HepG2 (cell line): ENCODE measurements at regions not wholly inside any gene's neighbourhood (a gene's known extent, or its start where the extent isn't known, plus 50 kb on each side); places are given as distances from the start of the nearest gene placed in this dataset.

ENCODE experiments used
- ATAC-seq: fragments of 200-7000 bp; cut with Tn5 transposase; 3 replicates; pipeline ENCODE4 v1.9.1; 2020; ENCODE audit warnings: mild to moderate bottlenecking, moderate library complexity
- BruUV-seq: library from RNA; stranded (reverse); fragments of 400-500 nt; replicated peaks from 2 replicates; lab custom pipeline; 2021; lab: Mats Ljungman, UMichigan
- CTCF ChIA-PET: fragments of 300-600 bp; formaldehyde crosslinking; extraction: SDS; loops from one replicate; lab custom pipeline; 2021; ENCODE audit warnings: low total read pairs, inconsistent platforms, low intra/inter-chr PET ratio; lab: Yijun Ruan, JAX
- POLR2A ChIA-PET: fragments of 350-600 bp; sonication (Branson Sonifier 250); formaldehyde crosslinking; loops from one replicate; lab custom pipeline; 2020; ENCODE audit warnings: antibody characterized with exemption, inconsistent platforms; lab: Yijun Ruan, JAX
- DNase-seq: peaks from one replicate; pipeline ENCODE4 v3.0.0-alpha.2; 2015; ENCODE audit warnings: low spot score
- FAIRE-seq: peaks from 3 replicates; lab custom pipeline; 2011; peaks lifted over from hg19 to GRCh38; lab: Jason Lieb, UNC
- H2AFZ ChIP-seq: one replicate; pipeline ENCODE4 v1.6.1; 2011; ENCODE audit warnings: low read length, inconsistent platforms
- H3K27ac ChIP-seq: fragments of 300-600 bp; 3 replicates; pipeline ENCODE4 v1.8.0; 2011; ENCODE audit warnings: mixed run types, mild to moderate bottlenecking, mixed read lengths, low read length, inconsistent platforms; ENCODE audit not compliant: insufficient read depth; ENCODE audit errors: extremely low read length
- H3K27me3 ChIP-seq, 2 experiments: fragments of 200-600 bp in 1 of 2; 2 replicates in 1 of 2; 3 replicates in 1 of 2; pipeline versions ENCODE4 v1.6.0 to v1.8.0; 2011; ENCODE audit warnings: low read length in 2 of 2, mild to moderate bottlenecking in 2 of 2, moderate library complexity in 2 of 2, inconsistent platforms in 1 of 2; ENCODE audit not compliant: insufficient read depth in 2 of 2, control insufficient read depth in 1 of 2
- H3K36me3 ChIP-seq, 2 experiments: fragments of 200-600 bp in 1 of 2; replicated peaks in 1 of 2; 2 replicates in 1 of 2; 3 replicates in 1 of 2; pipeline versions ENCODE4 v1.5.1 to v1.8.0; 2011; ENCODE audit warnings: low read length in 2 of 2, inconsistent platforms in 1 of 2; ENCODE audit not compliant: insufficient read depth in 2 of 2, control insufficient read depth in 1 of 2
- H3K4me1 ChIP-seq: 2 replicates; pipeline ENCODE4 v1.5.1; 2012; ENCODE audit warnings: low read length, inconsistent platforms; ENCODE audit not compliant: insufficient read depth
- H3K4me2 ChIP-seq: 2 replicates; pipeline ENCODE4 v1.6.0; 2011; ENCODE audit warnings: low read depth, low read length, inconsistent platforms
- H3K4me3 ChIP-seq, 3 experiments: fragments of 200-600 bp in 1 of 3; sonication (generic), shearing (Covaris generic) in 1 of 3; replicated peaks in 1 of 3; 2 replicates each; pipeline ENCODE4 v1.5.1; 2011 to 2016; ENCODE audit warnings: low read length in 3 of 3, inconsistent platforms in 2 of 3, low read depth in 2 of 3, mild to moderate bottlenecking in 2 of 3, control low read depth in 1 of 3, mixed read lengths in 1 of 3; ENCODE audit not compliant: insufficient read depth in 1 of 3
- H3K79me2 ChIP-seq: one replicate; pipeline ENCODE4 v1.6.1; 2011; ENCODE audit warnings: low read length, inconsistent platforms; ENCODE audit not compliant: insufficient read depth
- H3K9ac ChIP-seq: 2 replicates; pipeline ENCODE4 v1.6.0; 2011; ENCODE audit warnings: mild to moderate bottlenecking, low read depth, low read length, inconsistent platforms; ENCODE audit not compliant: insufficient read depth
- H3K9me3 ChIP-seq: 2 replicates; pipeline ENCODE4 v1.5.1; 2012; ENCODE audit warnings: mild to moderate bottlenecking, low read length
- H4K20me1 ChIP-seq: 2 replicates; pipeline ENCODE4 v1.6.0; 2011; ENCODE audit warnings: inconsistent platforms, mild to moderate bottlenecking, low read length, moderate library complexity; ENCODE audit not compliant: insufficient read depth
- CAMTA2 ChIP-seq: sonication (generic); formaldehyde crosslinking; IDR thresholded peaks from 2 replicates; pipeline ENCODE4 v1.4.0; 2020; ENCODE audit warnings: mild to moderate bottlenecking, missing genetic modification reagents, borderline replicate concordance
- HDAC6 ChIP-seq: fragments of 200-600 bp; sonication (generic); IDR thresholded peaks from 2 replicates; pipeline ENCODE4 v1.7.0; 2017; ENCODE audit warnings: mild to moderate bottlenecking, antibody characterized with exemption, low read length, low read depth
- JUND ChIP-seq: sonication (generic); formaldehyde crosslinking; IDR thresholded peaks from 2 replicates; pipeline ENCODE4 v1.8.0; 2022; ENCODE audit warnings: mild to moderate bottlenecking, missing genetic modification reagents
- MEIS1 ChIP-seq: sonication (generic); formaldehyde crosslinking; IDR thresholded peaks from 2 replicates; pipeline ENCODE4 v1.9.0; 2021; ENCODE audit warnings: mild to moderate bottlenecking, missing genetic modification reagents, moderate library complexity, borderline replicate concordance
- NR2F1 ChIP-seq, 2 experiments: fragments of 450-650 bp in 1 of 2; formaldehyde crosslinking in 1 of 2; IDR thresholded peaks; 2 replicates each; pipeline versions ENCODE4 v1.5.0 to v1.6.1; 2016 to 2020; ENCODE audit warnings: mild to moderate bottlenecking in 1 of 2, missing compliant biosample characterization in 1 of 2, missing genetic modification reagents in 1 of 2, moderate library complexity in 1 of 2
- SYNCRIP ChIP-seq: fragments of 200-400 bp; formaldehyde crosslinking; IDR thresholded peaks from 2 replicates; pipeline ENCODE4 v1.6.1; 2018; ENCODE audit warnings: mild to moderate bottlenecking, low read depth, low read length; ENCODE audit not compliant: insufficient read depth
- WIZ ChIP-seq: sonication (generic); formaldehyde crosslinking; IDR thresholded peaks from 2 replicates; pipeline ENCODE4 v1.5.1; 2020; ENCODE audit warnings: mild to moderate bottlenecking, missing genetic modification reagents
- ZFP82 ChIP-seq: sonication (generic); formaldehyde crosslinking; IDR thresholded peaks from 2 replicates; pipeline ENCODE4 v1.5.1; 2020; ENCODE audit warnings: mild to moderate bottlenecking, missing genetic modification reagents, borderline replicate concordance
- ZNF205 ChIP-seq: IDR thresholded peaks from 2 replicates; pipeline ENCODE4 v1.6.1; 2018; ENCODE audit warnings: missing biosample characterization, missing genetic modification reagents
- ZNF232 ChIP-seq: sonication (generic); formaldehyde crosslinking; IDR thresholded peaks from 2 replicates; pipeline ENCODE4 v1.4.0; 2020; ENCODE audit warnings: missing genetic modification reagents, borderline replicate concordance
- ZNF382 ChIP-seq: sonication (generic); formaldehyde crosslinking; IDR thresholded peaks from 2 replicates; pipeline ENCODE4 v1.5.0; 2020; ENCODE audit warnings: missing genetic modification reagents, mild to moderate bottlenecking, borderline replicate concordance
- ZNF780A ChIP-seq: sonication (generic); formaldehyde crosslinking; IDR thresholded peaks from 2 replicates; pipeline ENCODE4 v1.8.0; 2022; ENCODE audit warnings: mild to moderate bottlenecking, missing genetic modification reagents, moderate library complexity
- ZNF850 ChIP-seq: sonication (generic); formaldehyde crosslinking; conservative IDR thresholded peaks from 2 replicates; pipeline ENCODE4 v1.9.0; 2021; ENCODE audit warnings: mild to moderate bottlenecking, missing genetic modification reagents
- WGBS: methylation state at CpG from one replicate; pipeline ENCODE4 v1.1.6; 2017; ENCODE audit warnings: low lambda C conversion rate; 5-methylcytosine and 5-hydroxymethylcytosine counted together
- in situ Hi-C: cut with HindIII; loops from 2 replicates; pipeline ENCODE4 v1.10.0; 2017; ENCODE audit warnings: low pct_unique_long_range_greater_than_20kb; ENCODE audit not compliant: extremely low pct_ligation_motif_present
- intact Hi-C: fragments of 100-400 bp; cut with micrococcal nuclease; formaldehyde crosslinking; loops from one replicate; pipeline ENCODE4 v1.10.0; 2022; ENCODE audit not compliant: unreplicated experiment
- TF ChIP-seq, protein P1 (sequence below): IDR thresholded peaks from 2 replicates; pipeline ENCODE4 v1.4.0; 2020; ENCODE audit warnings: mild to moderate bottlenecking, missing genetic modification reagents
- TF ChIP-seq, protein P2 (sequence below): sonication (generic); formaldehyde crosslinking; IDR thresholded peaks from 2 replicates; pipeline ENCODE4 v1.5.0; 2020; ENCODE audit warnings: missing genetic modification reagents

DNA sequence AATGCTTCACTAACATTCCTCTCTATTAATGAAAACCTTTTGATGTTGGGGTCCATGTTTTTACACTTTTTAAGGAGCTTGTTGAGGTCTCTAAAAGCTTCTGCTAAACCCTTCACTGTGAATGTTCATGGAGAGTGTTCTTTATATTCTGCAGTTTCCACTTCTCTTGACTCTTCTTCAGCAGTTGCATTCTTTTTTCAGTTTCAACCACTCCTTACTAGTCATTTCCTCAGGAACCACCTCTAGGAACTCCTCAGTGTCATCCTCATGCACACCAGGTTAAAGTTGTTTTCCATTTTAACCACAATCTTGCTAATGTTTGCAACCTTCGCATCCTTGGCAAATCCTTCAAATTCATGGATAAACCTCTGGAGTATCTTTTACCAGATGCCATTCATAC, 821.6 kb downstream of the ANKRD7 start:
- Histone ChIP-seq H3K4me2 (no peak overlapping the region), H3K79me2 (no peaks in the 10 kb centered on the region), H3K36me3 (no peaks in the 10 kb centered on the region), H3K9me3 (no peaks in the 10 kb centered on the region), H3K27me3 (no peaks in the 10 kb centered on the region; a peak in 1 of 5 replicates), H3K27ac (no peak overlapping the region), H3K9ac (no peak overlapping the region), H2AFZ (no peak overlapping the region), H3K4me1 (no peaks in the 10 kb centered on the region), H3K4me3 (no peak overlapping the region), H4K20me1 (no peaks in the 10 kb centered on the region)
- TF ChIP-seq SYNCRIP (no peak), ZNF205 (no peak), NR2F1 (CRISPR knock-in tag; IDR thresholded peaks at IDR 0.05) (no peak), ZNF382 (CRISPR knock-in tag) (no peak), WIZ (no peak), CAMTA2 (no peak), ZNF780A (CRISPR knock-in tag) (no peak)
- ChIA-PET POLR2A (no interaction called here), CTCF (no interaction called here)
- in situ Hi-C loops (no loop called here), intact Hi-C loops (no loop called here)
- no peak for FAIRE-seq
- ATAC-seq, result no peak
- 45% methylated on average over 1 of the region's 1 CpG for WGBS
- DNase-seq, result no peak
- BruUV-seq, result no TSS peak

DNA sequence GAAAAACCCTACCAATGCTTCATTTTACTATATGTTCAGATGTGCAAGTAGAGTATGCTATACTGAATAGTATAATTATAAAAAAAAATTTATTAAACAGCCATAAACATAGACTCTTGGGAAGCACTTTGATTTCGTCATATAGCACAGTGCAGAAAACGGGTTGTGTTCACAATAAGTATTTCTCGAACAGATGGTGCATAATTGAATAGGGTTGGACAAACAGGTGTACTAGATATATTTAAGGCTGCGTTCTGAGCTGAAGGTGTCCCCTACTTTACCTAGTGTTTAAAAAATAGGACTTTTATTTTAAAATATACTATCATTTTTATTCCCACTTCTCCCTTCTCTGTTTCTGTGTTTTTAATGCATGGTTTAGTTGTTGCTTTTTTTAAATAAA, 841.5 kb downstream of the ANKRD7 start:
- no peak for DNase-seq
- 0% methylated on average over 4 of the region's 4 CpGs for WGBS
- no peaks in the 10 kb centered on the region for H3K36me3 ChIP-seq
- no peak overlapping the region for H3K4me3 ChIP-seq
- H3K9me3 ChIP-seq, result no peaks in the 10 kb centered on the region
- FAIRE-seq, result no peak
- no peak overlapping the region for H3K4me2 ChIP-seq
- H3K9ac ChIP-seq, result no peak overlapping the region
- in situ Hi-C loops (no loop called here), intact Hi-C loops (no loop called here)
- H4K20me1 ChIP-seq, result no peaks in the 10 kb centered on the region
- no peak overlapping the region for H3K27ac ChIP-seq
- POLR2A ChIA-PET, result no interaction called here
- CTCF ChIA-PET, result no interaction called here
- TF ChIP-seq, protein P1, sequence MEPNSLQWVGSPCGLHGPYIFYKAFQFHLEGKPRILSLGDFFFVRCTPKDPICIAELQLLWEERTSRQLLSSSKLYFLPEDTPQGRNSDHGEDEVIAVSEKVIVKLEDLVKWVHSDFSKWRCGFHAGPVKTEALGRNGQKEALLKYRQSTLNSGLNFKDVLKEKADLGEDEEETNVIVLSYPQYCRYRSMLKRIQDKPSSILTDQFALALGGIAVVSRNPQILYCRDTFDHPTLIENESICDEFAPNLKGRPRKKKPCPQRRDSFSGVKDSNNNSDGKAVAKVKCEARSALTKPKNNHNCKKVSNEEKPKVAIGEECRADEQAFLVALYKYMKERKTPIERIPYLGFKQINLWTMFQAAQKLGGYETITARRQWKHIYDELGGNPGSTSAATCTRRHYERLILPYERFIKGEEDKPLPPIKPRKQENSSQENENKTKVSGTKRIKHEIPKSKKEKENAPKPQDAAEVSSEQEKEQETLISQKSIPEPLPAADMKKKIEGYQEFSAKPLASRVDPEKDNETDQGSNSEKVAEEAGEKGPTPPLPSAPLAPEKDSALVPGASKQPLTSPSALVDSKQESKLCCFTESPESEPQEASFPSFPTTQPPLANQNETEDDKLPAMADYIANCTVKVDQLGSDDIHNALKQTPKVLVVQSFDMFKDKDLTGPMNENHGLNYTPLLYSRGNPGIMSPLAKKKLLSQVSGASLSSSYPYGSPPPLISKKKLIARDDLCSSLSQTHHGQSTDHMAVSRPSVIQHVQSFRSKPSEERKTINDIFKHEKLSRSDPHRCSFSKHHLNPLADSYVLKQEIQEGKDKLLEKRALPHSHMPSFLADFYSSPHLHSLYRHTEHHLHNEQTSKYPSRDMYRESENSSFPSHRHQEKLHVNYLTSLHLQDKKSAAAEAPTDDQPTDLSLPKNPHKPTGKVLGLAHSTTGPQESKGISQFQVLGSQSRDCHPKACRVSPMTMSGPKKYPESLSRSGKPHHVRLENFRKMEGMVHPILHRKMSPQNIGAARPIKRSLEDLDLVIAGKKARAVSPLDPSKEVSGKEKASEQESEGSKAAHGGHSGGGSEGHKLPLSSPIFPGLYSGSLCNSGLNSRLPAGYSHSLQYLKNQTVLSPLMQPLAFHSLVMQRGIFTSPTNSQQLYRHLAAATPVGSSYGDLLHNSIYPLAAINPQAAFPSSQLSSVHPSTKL, result no peak
- TF ChIP-seq JUND (CRISPR knock-in tag), result no peak
- no peak for TF ChIP-seq ZNF232
- no peak for TF ChIP-seq ZNF850
- TF ChIP-seq ZFP82, result no peak
- no peak for TF ChIP-seq HDAC6
- no peak for TF ChIP-seq MEIS1 (CRISPR knock-in tag)
- TF ChIP-seq, protein P2, sequence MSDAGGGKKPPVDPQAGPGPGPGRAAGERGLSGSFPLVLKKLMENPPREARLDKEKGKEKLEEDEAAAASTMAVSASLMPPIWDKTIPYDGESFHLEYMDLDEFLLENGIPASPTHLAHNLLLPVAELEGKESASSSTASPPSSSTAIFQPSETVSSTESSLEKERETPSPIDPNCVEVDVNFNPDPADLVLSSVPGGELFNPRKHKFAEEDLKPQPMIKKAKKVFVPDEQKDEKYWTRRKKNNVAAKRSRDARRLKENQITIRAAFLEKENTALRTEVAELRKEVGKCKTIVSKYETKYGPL, result no peak
- no peak for ATAC-seq
- no peaks in the 10 kb centered on the region for H3K4me1 ChIP-seq
- no peak overlapping the region for H2AFZ ChIP-seq
- no TSS peak for BruUV-seq
- H3K79me2 ChIP-seq, result no peaks in the 10 kb centered on the region
- no peaks in the 10 kb centered on the region for H3K27me3 ChIP-seq
